ENCODE measurements at regions not wholly inside any gene's neighbourhood (a gene's known extent, or its start where the extent isn't known, plus 50 kb on each side); places are given as distances from the start of the nearest gene placed in this dataset.

GRCh38 chrX:146351620-146352019 is 458.0 kb upstream of the CXorf51B start:
- in situ Hi-C loops (cut with MboI; ENCODE audit: low sequenced_read_pairs) (no loop called here), dilution Hi-C loops (cut with HindIII; ENCODE audit: low sequenced_read_pairs, unreplicated experiment) (no loop called here), intact Hi-C loops (cut with micrococcal nuclease) (no loop called here)
- POLR2A ChIA-PET (ENCODE audit: unreplicated experiment): no interaction called here
- Histone ChIP-seq H4K5ac (ENCODE audit: low read depth, low read length) (no peak overlapping the region), H2AFZ (replicated peaks; ENCODE audit: low read length, poor library complexity) (no peak overlapping the region), H3K79me1 (ENCODE audit: low read depth in 1 of 2, low read length in 2 of 2) (no peaks in the 10 kb centered on the region), H3K56ac (ENCODE audit: extremely low read depth, insufficient read depth, low read length) (no peak overlapping the region), H2AK5ac (ENCODE audit: low read depth, low read length) (no peak overlapping the region), H3K27ac (ENCODE audit: insufficient read depth, low read length) (no peak overlapping the region), H3K4ac (ENCODE audit: low read depth, low read length) (no peak overlapping the region), H3K9ac (ENCODE audit: low read depth, low read length) (no peak overlapping the region), H3K4me2 (ENCODE audit: low read depth, low read length) (no peak overlapping the region), H2BK20ac (ENCODE audit: low read depth, low read length) (no peak overlapping the region), H3K4me1 (ENCODE audit: control insufficient read depth, insufficient read depth, low read length) (no peaks in the 10 kb centered on the region), H3K23ac (ENCODE audit: low read depth, low read length) (no peak overlapping the region), H4K91ac (ENCODE audit: insufficient read depth, low read depth, low read length) (no peak overlapping the region), H2BK5ac (ENCODE audit: low read depth, low read length, poor library complexity, severe bottlenecking) (no peak overlapping the region), H3K18ac (ENCODE audit: low read depth, low read length) (no peak overlapping the region), H3K9me3 (ENCODE audit: control insufficient read depth, insufficient read depth, low read length) (no peaks in the 10 kb centered on the region; the same call in 1 of the 2 replicates), H3K36me3 (ENCODE audit: control insufficient read depth, insufficient read depth, low read length) (no peaks in the 10 kb centered on the region), H2AK9ac (replicated peaks; ENCODE audit: low read depth, low read length, poor library complexity) (no peak overlapping the region), H4K8ac (ENCODE audit: low read depth in 2 of 2, low read length in 2 of 2) (no peak overlapping the region), H4K20me1 (ENCODE audit: insufficient read depth, low read length) (no peaks in the 10 kb centered on the region), H3K9me1 (ENCODE audit: insufficient read depth, low read length) (no peaks in the 10 kb centered on the region), H2BK15ac (ENCODE audit: low read depth, low read length) (no peak overlapping the region), H3K4me3 (ENCODE audit: insufficient read depth, low read depth, low read length) (no peak overlapping the region), H2BK120ac (ENCODE audit: low read depth, low read length) (no peak overlapping the region), H3K27me3 (ENCODE audit: control insufficient read depth, insufficient read depth, low read length) (no peaks in the 10 kb centered on the region), H3K14ac (replicated peaks; ENCODE audit: low read depth, low read length) (no peak overlapping the region)
- DNase-seq (no peak), ATAC-seq (ENCODE audit: low read depth) (no peak)
- CTCF ChIA-PET: no interaction called here
- no TSS peak for BruUV-seq (replicated peaks)
- no CpG with 5 or more reads among the region's 1 CpG for WGBS, 2 experiments (ENCODE audit: extremely low coverage in 2 of 2, insufficient read length in 1 of 2)
- TF ChIP-seq CTCF (conservative IDR thresholded peaks at IDR 0.05; ENCODE audit: low read depth, low read length) (no peak), RAD21 (IDR thresholded peaks at IDR 0.05; ENCODE audit: low read length) (no peak), RCOR1 (IDR thresholded peaks at IDR 0.05; ENCODE audit: insufficient replicate concordance, low read length) (no peak), SMC3 (IDR thresholded peaks at IDR 0.05; ENCODE audit: low read depth, low read length) (no peak), MAZ (IDR thresholded peaks at IDR 0.05; ENCODE audit: borderline replicate concordance, low read depth, low read length) (no peak), POLR2A (IDR thresholded peaks at IDR 0.05; ENCODE audit: low read depth, low read length) (no peak), MXI1 (IDR thresholded peaks at IDR 0.05; ENCODE audit: borderline replicate concordance, low read depth, low read length) (no peak), CEBPB (IDR thresholded peaks at IDR 0.05; ENCODE audit: low read depth, low read length) (no peak), MAFK (IDR thresholded peaks at IDR 0.05; ENCODE audit: low read depth, low read length) (no peak), ELK1 (IDR thresholded peaks at IDR 0.05; ENCODE audit: borderline replicate concordance, low read depth, low read length) (no peak), RFX5 (IDR thresholded peaks at IDR 0.05; ENCODE audit: low read depth, low read length) (no peak), USF2 (IDR thresholded peaks at IDR 0.05; ENCODE audit: low read depth, low read length) (no peak), CHD1 (IDR thresholded peaks at IDR 0.05; ENCODE audit: low read depth, low read length) (no peak), BHLHE40 (IDR thresholded peaks at IDR 0.05; ENCODE audit: low read depth, low read length) (no peak), NFE2L2 (IDR thresholded peaks at IDR 0.05; ENCODE audit: low read depth, low read length) (no peak), FOS (IDR thresholded peaks at IDR 0.05; ENCODE audit: low read depth, low read length) (no peak)

Data from IMR-90 (cell line).